DOHH2 (cell line): ENCODE measurements at regions not wholly inside any gene's neighbourhood (a gene's known extent, or its start where the extent isn't known, plus 50 kb on each side); places are given as distances from the start of the nearest gene placed in this dataset.

Experiments
- H3F3A ChIP-seq: fragments of 200-600 bp; sonication (generic), shearing (Covaris generic); 2 replicates; pipeline ENCODE4 v1.6.0; 2016; ENCODE audit warnings: antibody characterized with exemption, mild to moderate bottlenecking; ENCODE audit not compliant: control insufficient read depth, insufficient read depth
- H3K27ac ChIP-seq: fragments of 200-600 bp; sonication (generic); 2 replicates; pipeline ENCODE4 v1.5.1; 2014; ENCODE audit warnings: low read depth, mild to moderate bottlenecking, low read length, moderate library complexity
- H3K27me3 ChIP-seq: fragments of 200-600 bp; sonication (generic); 2 replicates; pipeline ENCODE4 v1.6.1; 2014; ENCODE audit warnings: mild to moderate bottlenecking, low read length, mixed read lengths; ENCODE audit not compliant: control insufficient read depth
- H3K36me3 ChIP-seq: fragments of 200-600 bp; sonication (generic); 2 replicates; pipeline ENCODE4 v1.6.1; 2014; ENCODE audit warnings: mild to moderate bottlenecking, low read length, moderate library complexity, mixed read lengths; ENCODE audit not compliant: control insufficient read depth
- H3K4me1 ChIP-seq: fragments of 200-600 bp; sonication (generic); 2 replicates; pipeline ENCODE4 v1.6.1; 2014; ENCODE audit warnings: mild to moderate bottlenecking, low read length, mixed read lengths; ENCODE audit not compliant: control insufficient read depth
- H3K4me2 ChIP-seq: fragments of 200-600 bp; sonication (generic); 2 replicates; pipeline ENCODE4 v1.6.0; 2014; ENCODE audit warnings: mild to moderate bottlenecking, low read length, moderate library complexity
- H3K4me3 ChIP-seq: fragments of 200-600 bp; sonication (generic); 2 replicates; pipeline ENCODE4 v1.5.1; 2014; ENCODE audit warnings: mild to moderate bottlenecking, low read length, mixed read lengths
- H3K79me2 ChIP-seq: fragments of 200-600 bp; sonication (generic); 2 replicates; pipeline ENCODE4 v1.6.1; 2014; ENCODE audit warnings: mild to moderate bottlenecking, low read length, mixed read lengths; ENCODE audit not compliant: control insufficient read depth
- H3K9me2 ChIP-seq: fragments of 200-600 bp; sonication (generic); replicated peaks from 2 replicates; pipeline ENCODE4 v1.6.1; 2014; ENCODE audit warnings: mild to moderate bottlenecking, low read length, mixed read lengths; ENCODE audit not compliant: control insufficient read depth
- H3K9me3 ChIP-seq: fragments of 200-600 bp; sonication (generic); 2 replicates; pipeline ENCODE4 v1.6.1; 2014; ENCODE audit warnings: antibody characterized with exemption, low read length, mixed read lengths; ENCODE audit not compliant: control insufficient read depth, insufficient read depth
- H4K20me1 ChIP-seq: fragments of 200-600 bp; sonication (generic); 2 replicates; pipeline ENCODE4 v1.6.0; 2014; ENCODE audit warnings: low read depth, mild to moderate bottlenecking, antibody characterized with exemption, low read length, moderate library complexity; ENCODE audit not compliant: control insufficient read depth, insufficient read depth
- CTCF ChIP-seq: fragments of 200-600 bp; sonication (generic); IDR thresholded peaks from one replicate; pipeline ENCODE4 v1.5.1; 2014; ENCODE audit warnings: antibody characterized with exemption, mild to moderate bottlenecking, low read depth, low read length; ENCODE audit not compliant: poor library complexity, severe bottlenecking
- EZH2phosphoT487 ChIP-seq: fragments of 200-600 bp; sonication (generic); IDR thresholded peaks from 2 replicates; pipeline ENCODE4 v1.6.1; 2017; ENCODE audit warnings: borderline replicate concordance, mild to moderate bottlenecking, antibody characterized with exemption, low read length, moderate library complexity, mixed read lengths

DNA sequence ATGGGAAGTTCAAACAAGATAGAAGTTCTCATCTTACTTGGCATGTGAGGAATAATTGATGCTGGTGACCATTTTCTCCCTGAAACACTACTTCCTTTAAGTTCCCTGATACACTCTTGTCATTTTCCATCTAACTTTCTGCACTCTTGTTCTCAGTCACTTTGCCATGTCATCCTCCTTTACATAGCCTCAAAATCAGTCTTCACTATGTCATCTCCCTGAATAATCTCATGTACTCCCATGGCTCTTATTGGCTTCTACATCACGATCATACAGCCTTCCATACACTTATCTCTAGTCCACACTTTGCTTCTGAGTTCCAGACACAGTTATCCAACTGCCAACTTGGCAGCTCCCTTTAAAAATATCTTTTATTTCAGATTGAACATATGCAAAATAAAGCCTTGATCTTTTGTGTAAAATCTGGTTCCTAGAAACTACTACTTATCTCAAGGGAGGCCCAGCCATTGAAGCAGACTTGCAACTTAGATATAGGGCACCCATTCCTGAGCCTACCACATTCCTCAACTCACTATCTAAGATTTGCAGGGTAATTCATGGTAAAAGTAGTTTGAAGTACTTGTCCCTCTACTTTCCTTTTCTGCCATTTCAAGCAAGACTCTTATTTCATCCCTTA lies 1070.2 kb upstream of the NXPH2 start:
- no peak for TF ChIP-seq EZH2phosphoT487
- TF ChIP-seq CTCF, result no peak
- Histone ChIP-seq H3K4me2 (no peak overlapping the region), H3K79me2 (no peaks in the 10 kb centered on the region), H3K4me3 (no peak overlapping the region), H3K27me3 (no peaks in the 10 kb centered on the region), H3K4me1 (no peaks in the 10 kb centered on the region), H3K36me3 (no peaks in the 10 kb centered on the region), H3K9me2 (no peaks in the 10 kb centered on the region), H3F3A (no peaks in the 10 kb centered on the region), H3K27ac (no peak overlapping the region), H3K9me3 (no peaks in the 10 kb centered on the region), H4K20me1 (no peaks in the 10 kb centered on the region)

DNA sequence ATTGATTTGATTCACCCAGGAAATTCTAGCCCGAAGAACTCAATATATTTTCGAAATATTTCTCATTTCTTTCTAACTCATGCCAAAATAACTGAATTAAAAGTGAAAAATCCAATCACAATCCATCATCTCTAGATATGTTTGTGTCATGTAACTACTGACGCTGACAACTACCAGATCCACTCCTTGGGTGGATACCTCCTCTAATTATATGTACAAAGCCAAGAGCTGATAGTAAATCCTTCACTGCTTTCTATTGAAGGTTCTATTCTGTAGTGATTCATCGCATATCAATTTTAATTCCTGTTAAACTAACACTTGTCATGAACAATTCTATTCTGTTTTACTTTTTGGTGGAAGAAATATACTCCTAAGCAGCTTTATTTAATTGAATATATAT lies 1056.6 kb upstream of the NXPH2 start:
- TF ChIP-seq CTCF (no peak), EZH2phosphoT487 (no peak)

GRCh38 chr2:139835101-139835500 lies 1054.9 kb upstream of the NXPH2 start:
- Histone ChIP-seq H3K4me1 (no peaks in the 10 kb centered on the region), H3K27me3 (no peaks in the 10 kb centered on the region), H3K27ac (no peak overlapping the region), H3K9me3 (no peaks in the 10 kb centered on the region), H3F3A (no peaks in the 10 kb centered on the region), H3K79me2 (no peaks in the 10 kb centered on the region), H3K36me3 (no peaks in the 10 kb centered on the region), H3K4me2 (no peak overlapping the region), H3K4me3 (no peak overlapping the region), H3K9me2 (no peaks in the 10 kb centered on the region), H4K20me1 (no peaks in the 10 kb centered on the region)
- TF ChIP-seq CTCF (no peak), EZH2phosphoT487 (no peak)

More for the DNA sequence above, 1056.6 kb upstream of the NXPH2 start:
- no peaks in the 10 kb centered on the region for H4K20me1 ChIP-seq
- no peaks in the 10 kb centered on the region for H3K36me3 ChIP-seq
- H3K79me2 ChIP-seq, result no peaks in the 10 kb centered on the region
- no peaks in the 10 kb centered on the region for H3K9me2 ChIP-seq
- H3K4me1 ChIP-seq, result no peaks in the 10 kb centered on the region
- H3K9me3 ChIP-seq, result no peaks in the 10 kb centered on the region
- no peaks in the 10 kb centered on the region for H3K27me3 ChIP-seq
- H3K4me3 ChIP-seq, result no peak overlapping the region
- no peak overlapping the region for H3K27ac ChIP-seq
- H3F3A ChIP-seq, result no peaks in the 10 kb centered on the region
- H3K4me2 ChIP-seq, result no peak overlapping the region
